Tibial nerve (tissue), 3 donors: ENCODE measurements at regions not wholly inside any gene's neighbourhood (a gene's known extent, or its start where the extent isn't known, plus 50 kb on each side); places are given as distances from the start of the nearest gene placed in this dataset.

Experiments used
- POLR2A ChIP-seq, 2 donors: fragments of 450-650 bp; IDR thresholded peaks; one replicate each; pipeline ENCODE4 v1.6.1; 2017; ENCODE audit warnings: antibody characterized with exemption in 2 of 2, mild to moderate bottlenecking in 2 of 2, moderate library complexity in 2 of 2
- TF ChIP-seq, protein P1 (sequence below), 5 experiments: fragments of 200-600 bp in 3 of 5; fragments of 450-650 bp in 2 of 5; sonication (generic) in 3 of 5; IDR thresholded peaks; one replicate each; pipeline ENCODE4 v1.5.1; 2016 to 2019; ENCODE audit warnings: antibody characterized with exemption in 5 of 5, mild to moderate bottlenecking in 3 of 5, moderate library complexity in 2 of 5

DNA sequence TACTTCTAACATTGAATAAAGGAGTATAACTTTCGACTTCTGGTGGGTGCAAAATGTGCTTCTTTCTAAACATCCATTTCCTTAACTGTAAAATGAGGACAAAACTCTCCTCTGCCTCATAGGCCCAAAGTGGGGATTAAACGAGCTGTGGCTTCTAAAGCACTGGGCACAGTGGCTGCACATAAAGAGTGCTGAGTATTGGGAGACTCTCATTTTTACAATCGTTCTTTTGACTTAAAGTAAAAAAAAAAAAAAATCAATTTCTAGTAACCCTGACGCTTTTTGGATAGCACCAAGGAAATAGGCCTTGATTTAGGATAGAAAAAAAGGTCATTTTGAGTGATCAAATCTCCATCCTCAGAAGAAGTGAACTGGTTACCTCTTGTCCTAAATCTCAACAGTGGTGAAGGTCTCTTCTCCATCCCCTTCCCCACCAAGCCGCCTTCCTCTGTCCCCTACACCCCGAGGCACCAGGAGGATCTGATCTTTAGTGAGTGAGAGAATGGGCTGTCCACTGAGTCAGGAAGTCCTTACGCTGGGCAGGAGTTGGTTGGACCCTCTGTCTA is 161.6 kb downstream of the DDX1 start:
- TF ChIP-seq POLR2A (IDR thresholded peaks at IDR 0.05): no peak
- TF ChIP-seq, protein P1, sequence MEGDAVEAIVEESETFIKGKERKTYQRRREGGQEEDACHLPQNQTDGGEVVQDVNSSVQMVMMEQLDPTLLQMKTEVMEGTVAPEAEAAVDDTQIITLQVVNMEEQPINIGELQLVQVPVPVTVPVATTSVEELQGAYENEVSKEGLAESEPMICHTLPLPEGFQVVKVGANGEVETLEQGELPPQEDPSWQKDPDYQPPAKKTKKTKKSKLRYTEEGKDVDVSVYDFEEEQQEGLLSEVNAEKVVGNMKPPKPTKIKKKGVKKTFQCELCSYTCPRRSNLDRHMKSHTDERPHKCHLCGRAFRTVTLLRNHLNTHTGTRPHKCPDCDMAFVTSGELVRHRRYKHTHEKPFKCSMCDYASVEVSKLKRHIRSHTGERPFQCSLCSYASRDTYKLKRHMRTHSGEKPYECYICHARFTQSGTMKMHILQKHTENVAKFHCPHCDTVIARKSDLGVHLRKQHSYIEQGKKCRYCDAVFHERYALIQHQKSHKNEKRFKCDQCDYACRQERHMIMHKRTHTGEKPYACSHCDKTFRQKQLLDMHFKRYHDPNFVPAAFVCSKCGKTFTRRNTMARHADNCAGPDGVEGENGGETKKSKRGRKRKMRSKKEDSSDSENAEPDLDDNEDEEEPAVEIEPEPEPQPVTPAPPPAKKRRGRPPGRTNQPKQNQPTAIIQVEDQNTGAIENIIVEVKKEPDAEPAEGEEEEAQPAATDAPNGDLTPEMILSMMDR (IDR thresholded peaks at IDR 0.05): no peak
